C4-2B (cell line): ENCODE measurements at regions not wholly inside any gene's neighbourhood (a gene's known extent, or its start where the extent isn't known, plus 50 kb on each side); places are given as distances from the start of the nearest gene placed in this dataset.

Experiments used
- ZFX ChIP-seq: fragments of 450-650 bp; IDR thresholded peaks from 2 replicates; pipeline ENCODE4 v1.6.1; 2017
- TF ChIP-seq, protein P1 (sequence below): fragments of 450-650 bp; conservative IDR thresholded peaks from 2 replicates; pipeline ENCODE4 v1.5.1; 2017; ENCODE audit warnings: mild to moderate bottlenecking

DNA sequence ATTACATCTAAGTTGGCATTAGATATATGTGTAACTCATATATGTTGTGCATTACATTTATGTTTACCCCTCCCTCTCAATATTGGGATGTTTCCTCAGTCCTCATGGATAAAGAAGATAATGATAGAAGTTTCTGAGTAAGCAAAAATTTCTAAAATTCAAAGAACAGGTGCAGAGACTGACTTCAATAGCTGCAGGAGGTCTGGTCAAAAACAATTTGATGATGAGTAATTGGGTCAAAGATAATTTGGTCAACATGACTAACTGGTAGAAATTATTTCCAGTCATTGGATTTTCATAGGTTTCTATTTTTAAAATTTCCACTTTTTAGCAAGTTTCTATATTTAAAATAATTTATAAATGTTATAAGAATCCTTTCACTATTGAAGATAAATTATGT is 1130.9 kb upstream of the SLC39A10 start:
- TF ChIP-seq, protein P1, sequence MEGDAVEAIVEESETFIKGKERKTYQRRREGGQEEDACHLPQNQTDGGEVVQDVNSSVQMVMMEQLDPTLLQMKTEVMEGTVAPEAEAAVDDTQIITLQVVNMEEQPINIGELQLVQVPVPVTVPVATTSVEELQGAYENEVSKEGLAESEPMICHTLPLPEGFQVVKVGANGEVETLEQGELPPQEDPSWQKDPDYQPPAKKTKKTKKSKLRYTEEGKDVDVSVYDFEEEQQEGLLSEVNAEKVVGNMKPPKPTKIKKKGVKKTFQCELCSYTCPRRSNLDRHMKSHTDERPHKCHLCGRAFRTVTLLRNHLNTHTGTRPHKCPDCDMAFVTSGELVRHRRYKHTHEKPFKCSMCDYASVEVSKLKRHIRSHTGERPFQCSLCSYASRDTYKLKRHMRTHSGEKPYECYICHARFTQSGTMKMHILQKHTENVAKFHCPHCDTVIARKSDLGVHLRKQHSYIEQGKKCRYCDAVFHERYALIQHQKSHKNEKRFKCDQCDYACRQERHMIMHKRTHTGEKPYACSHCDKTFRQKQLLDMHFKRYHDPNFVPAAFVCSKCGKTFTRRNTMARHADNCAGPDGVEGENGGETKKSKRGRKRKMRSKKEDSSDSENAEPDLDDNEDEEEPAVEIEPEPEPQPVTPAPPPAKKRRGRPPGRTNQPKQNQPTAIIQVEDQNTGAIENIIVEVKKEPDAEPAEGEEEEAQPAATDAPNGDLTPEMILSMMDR = no peak
- TF ChIP-seq ZFX = no peak
